Activated T-helper 2 cell treated with anti-CD3 and anti-CD28 coated beads, Interferon-gamma antibody, Interleukin-2, Interleukin-4, amounts not matched to agents 10 μg/mL and 5 μg/mL and 100 μg/mL, durations not matched to agents 14 hours and 24 hours and 36 hours (primary cell): ENCODE measurements at regions not wholly inside any gene's neighbourhood (a gene's known extent, or its start where the extent isn't known, plus 50 kb on each side); places are given as distances from the start of the nearest gene placed in this dataset.

ENCODE experiments used
- DNase-seq: peaks from one replicate; pipeline ENCODE4 v3.0.0; 2021; ENCODE audit warnings: low spot score
- H3K27ac Mint-ChIP-seq: one replicate; pipeline ENCODE4 v1.8.0; 2021; ENCODE audit warnings: mixed read lengths
- H3K27me3 Mint-ChIP-seq: one replicate; pipeline ENCODE4 v1.8.0; 2021; ENCODE audit warnings: low read depth, mixed read lengths
- H3K36me3 Mint-ChIP-seq: one replicate; pipeline ENCODE4 v1.8.0; 2021; ENCODE audit warnings: low read depth, mixed read lengths
- H3K4me1 Mint-ChIP-seq: one replicate; pipeline ENCODE4 v1.8.0; 2021; ENCODE audit warnings: low read depth, mixed read lengths
- H3K4me3 Mint-ChIP-seq: one replicate; pipeline ENCODE4 v1.8.0; 2021; ENCODE audit warnings: low read depth, mild to moderate bottlenecking, moderate library complexity, mixed read lengths
- H3K9me3 Mint-ChIP-seq: one replicate; pipeline ENCODE4 v1.8.0; 2021; ENCODE audit warnings: mixed read lengths
- intact Hi-C: fragments of 100-400 bp; cut with micrococcal nuclease; formaldehyde crosslinking; loops from one replicate; pipeline ENCODE4 v1.15.1; 2023

DNA sequence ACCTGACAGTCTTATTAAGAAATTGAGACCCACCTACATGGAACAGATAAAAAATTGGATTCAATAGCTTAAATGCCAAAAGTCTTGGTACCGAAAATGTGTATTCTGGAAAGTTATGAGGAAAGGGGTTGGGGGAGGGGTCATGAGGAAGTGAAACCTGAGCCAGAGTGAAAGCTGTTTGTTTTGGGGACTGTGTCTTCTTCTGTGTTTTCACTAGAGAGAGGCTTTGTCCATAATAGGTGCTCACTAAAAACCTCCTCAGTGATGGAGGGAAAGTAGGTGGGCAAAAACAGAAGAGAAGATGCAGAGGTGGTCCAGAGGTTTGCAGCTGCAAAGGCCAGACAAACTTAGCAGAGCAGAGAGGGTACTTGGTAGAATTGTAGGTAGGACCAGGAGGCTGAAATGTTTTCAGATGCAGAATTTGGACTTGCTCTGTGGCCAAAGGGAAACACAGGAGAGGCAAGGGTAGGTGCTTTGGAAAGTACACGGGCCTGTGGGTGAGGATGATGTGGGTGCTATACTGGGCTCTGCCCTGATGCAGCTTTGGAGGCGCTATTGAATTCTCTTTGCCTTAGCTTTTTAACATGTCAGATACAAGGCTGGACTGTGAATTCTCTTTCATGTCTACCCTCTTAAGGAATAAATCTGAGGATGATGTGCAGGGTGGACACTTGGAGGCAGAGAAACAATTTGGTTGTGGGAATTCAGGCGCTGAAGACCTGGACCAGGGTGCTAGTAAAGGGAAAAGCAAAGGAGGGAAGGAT lies 254.6 kb downstream of the PTEN start:
- DNase-seq, result no peak
- no peak overlapping the region for H3K27ac Mint-ChIP-seq
- peaks cover 17% of the 10 kb centered on the region for H3K4me1 Mint-ChIP-seq
- H3K4me3 Mint-ChIP-seq, result no peak overlapping the region
- H3K27me3 Mint-ChIP-seq, result peaks cover 6% of the 10 kb centered on the region
- intact Hi-C loops, result loop anchor here (1.0 to 10.0 kb wide), 8 partner anchors 20 to 437 kb away; no protein-coding TSS in a partner anchor
- H3K36me3 Mint-ChIP-seq, result no peaks in the 10 kb centered on the region
- H3K9me3 Mint-ChIP-seq, result no peaks in the 10 kb centered on the region

DNA sequence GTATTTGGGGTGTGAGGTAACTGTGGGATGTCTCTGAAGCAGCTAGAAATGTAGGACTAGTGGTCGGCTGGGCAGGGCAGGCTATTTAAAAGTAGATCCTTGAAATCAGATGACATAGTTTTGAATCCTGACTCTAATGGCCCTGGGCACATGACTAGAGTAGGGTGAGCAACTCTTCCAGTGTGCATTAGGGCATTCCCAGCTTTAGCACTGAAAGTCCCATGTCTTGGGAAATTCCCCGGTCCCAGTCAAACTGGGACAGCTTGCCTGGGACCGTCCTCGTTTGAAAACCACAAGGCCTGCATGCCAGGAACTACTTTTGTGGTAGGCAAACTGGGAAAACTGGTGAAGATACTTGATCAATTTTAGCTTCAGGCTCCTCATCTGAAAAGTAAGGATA lies 255.3 kb downstream of the PTEN start:
- Mint-ChIP-seq H3K27ac (no peak overlapping the region), H3K36me3 (no peaks in the 10 kb centered on the region), H3K4me3 (no peak overlapping the region), H3K9me3 (no peaks in the 10 kb centered on the region), H3K27me3 (peaks cover 7% of the 10 kb centered on the region), H3K4me1 (peaks cover 14% of the 10 kb centered on the region)
- DNase-seq, result no peak
- intact Hi-C loops, result loop anchor here (10.0 kb wide), 1 partner anchor 436 kb away; no protein-coding TSS in a partner anchor

DNA sequence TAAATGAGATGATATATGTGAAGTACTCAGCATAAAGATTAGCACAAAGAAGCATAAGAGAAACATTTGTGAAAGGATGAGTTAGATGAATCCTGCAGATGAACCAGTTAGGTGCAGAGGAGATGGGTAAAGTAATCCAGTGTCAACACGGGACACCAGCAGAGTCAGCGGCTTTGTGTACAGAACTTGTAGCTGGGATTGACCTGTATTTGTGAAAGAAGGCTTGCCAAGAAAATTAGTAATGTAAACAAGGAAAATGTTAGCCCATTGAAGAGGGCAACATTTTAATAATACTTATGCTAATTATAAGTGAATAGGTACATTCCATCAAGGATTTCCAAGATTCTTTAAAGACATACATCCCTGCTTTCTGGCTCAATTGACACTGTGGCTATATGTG lies 255.7 kb downstream of the PTEN start:
- Mint-ChIP-seq H3K4me3 (no peak overlapping the region), H3K4me1 (peaks cover 11% of the 10 kb centered on the region), H3K27me3 (peaks cover 10% of the 10 kb centered on the region), H3K9me3 (no peaks in the 10 kb centered on the region), H3K36me3 (no peaks in the 10 kb centered on the region), H3K27ac (no peak overlapping the region)
- DNase-seq, result no peak
- intact Hi-C loops, result loop anchor here (10.0 kb wide), 1 partner anchor 436 kb away; no protein-coding TSS in a partner anchor

DNA sequence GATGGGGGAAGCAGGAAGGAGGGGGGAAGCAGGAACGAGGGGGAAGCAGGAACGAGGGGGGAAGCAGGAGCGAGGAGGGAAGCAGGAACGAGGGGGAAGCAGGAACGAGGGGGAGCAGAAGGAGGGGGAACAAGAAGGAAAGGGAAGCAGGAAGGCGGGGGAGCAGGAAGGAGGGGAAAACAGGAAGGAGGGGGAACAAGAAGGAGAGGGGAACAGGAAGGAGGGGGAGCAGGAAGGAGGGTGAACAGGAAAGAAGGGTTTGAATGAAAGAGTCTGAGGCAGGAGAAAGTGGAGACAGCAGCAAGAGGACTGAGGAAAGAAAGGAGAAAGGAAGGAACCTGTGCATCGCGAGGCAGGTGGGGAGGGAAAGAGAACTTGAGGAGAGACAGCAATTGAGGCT lies 256.6 kb downstream of the PTEN start:
- H3K27ac Mint-ChIP-seq, result no peak overlapping the region
- peaks cover 5% of the 10 kb centered on the region for H3K4me1 Mint-ChIP-seq
- H3K36me3 Mint-ChIP-seq, result no peaks in the 10 kb centered on the region
- DNase-seq, result no peak
- intact Hi-C loops, result no loop called here
- H3K9me3 Mint-ChIP-seq, result no peaks in the 10 kb centered on the region
- no peak overlapping the region for H3K4me3 Mint-ChIP-seq
- H3K27me3 Mint-ChIP-seq, result peaks cover 11% of the 10 kb centered on the region

DNA sequence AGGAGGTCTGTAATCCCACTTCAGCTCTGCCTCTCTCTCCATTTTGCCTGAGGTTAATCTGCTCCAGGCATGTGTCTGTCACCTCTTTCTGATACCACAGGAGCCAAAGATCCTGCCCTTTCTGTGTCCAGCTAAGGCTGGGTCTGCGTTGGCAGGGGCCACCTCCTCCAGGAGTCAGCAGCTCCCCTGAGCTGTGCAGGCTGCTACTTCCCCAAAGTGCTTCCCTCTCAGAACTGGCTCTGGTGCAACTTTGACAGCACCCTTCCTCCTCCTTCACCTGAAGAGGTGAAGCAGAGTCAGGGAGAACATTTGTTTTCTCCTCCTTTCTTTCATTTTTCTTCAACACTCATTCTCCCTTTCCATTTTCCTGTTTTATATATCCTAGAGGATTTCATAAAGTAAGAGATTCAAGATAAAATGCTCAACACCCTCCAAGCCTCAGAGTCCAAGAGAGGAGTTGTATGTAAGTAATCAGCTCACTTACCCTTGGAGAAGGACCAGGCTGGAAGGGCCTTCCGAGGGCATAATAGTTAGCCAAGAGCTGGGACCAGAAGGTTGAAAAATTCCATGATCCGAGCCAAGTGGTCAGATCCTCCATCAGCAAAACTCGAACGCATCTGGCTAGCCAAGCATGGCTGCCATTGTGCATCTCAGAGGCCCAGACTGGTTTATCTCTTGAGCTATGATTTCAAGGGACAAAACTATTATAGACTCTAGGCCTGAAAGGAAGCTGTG lies 257.3 kb downstream of the PTEN start:
- intact Hi-C loops, result no loop called here
- Mint-ChIP-seq H3K27ac (no peak overlapping the region), H3K4me3 (no peak overlapping the region), H3K27me3 (peaks cover 16% of the 10 kb centered on the region), H3K4me1 (peaks cover 5% of the 10 kb centered on the region), H3K36me3 (no peaks in the 10 kb centered on the region), H3K9me3 (no peaks in the 10 kb centered on the region)
- no peak for DNase-seq

DNA sequence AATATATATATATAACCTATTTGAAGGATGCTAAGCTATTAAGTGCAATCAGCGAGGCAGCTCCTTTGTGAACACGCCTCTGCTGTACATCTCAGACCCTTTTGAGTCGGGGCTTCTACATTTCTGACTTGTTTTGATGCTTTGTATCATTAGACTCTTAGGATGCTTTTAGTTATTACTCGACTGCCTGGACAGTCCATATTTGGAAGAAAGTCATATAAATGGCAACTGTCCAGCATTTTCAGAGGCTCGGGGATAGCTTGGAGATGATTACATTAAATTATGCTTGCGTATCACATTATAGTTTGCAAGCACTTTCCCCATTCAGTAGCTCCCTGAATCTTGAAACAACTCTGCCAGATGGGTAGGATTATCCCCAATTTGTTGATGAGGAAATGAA lies 257.9 kb downstream of the PTEN start:
- no peak overlapping the region for H3K27ac Mint-ChIP-seq
- intact Hi-C loops, result no loop called here
- H3K4me1 Mint-ChIP-seq, result peaks cover 5% of the 10 kb centered on the region
- H3K9me3 Mint-ChIP-seq, result no peaks in the 10 kb centered on the region
- no peak for DNase-seq
- no peaks in the 10 kb centered on the region for H3K36me3 Mint-ChIP-seq
- no peak overlapping the region for H3K4me3 Mint-ChIP-seq
- peaks cover 19% of the 10 kb centered on the region for H3K27me3 Mint-ChIP-seq

DNA sequence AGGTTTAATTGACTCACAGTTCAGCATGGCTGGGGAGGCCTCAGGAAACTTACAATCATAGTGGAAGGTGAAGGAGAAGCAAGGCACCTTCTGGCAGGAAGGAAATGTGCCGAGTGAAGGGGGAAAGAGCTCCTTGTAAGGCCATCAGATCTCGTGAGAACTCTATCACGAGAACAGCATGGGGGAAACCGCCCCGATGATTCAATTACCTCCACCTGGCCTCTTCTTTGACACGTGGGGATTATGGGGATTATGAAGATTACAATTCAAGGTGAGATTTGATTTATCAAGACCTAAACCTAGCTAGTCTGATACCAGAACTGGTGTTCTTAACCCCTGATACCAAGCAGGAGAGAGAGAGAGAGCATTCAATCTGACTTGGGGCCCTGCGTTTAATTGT lies 258.7 kb downstream of the PTEN start:
- no peaks in the 10 kb centered on the region for H3K9me3 Mint-ChIP-seq
- peaks cover 22% of the 10 kb centered on the region for H3K27me3 Mint-ChIP-seq
- no peak overlapping the region for H3K4me3 Mint-ChIP-seq
- H3K4me1 Mint-ChIP-seq, result peaks cover 7% of the 10 kb centered on the region
- intact Hi-C loops, result no loop called here
- DNase-seq, result no peak
- no peak overlapping the region for H3K27ac Mint-ChIP-seq
- H3K36me3 Mint-ChIP-seq, result peaks cover 3% of the 10 kb centered on the region

DNA sequence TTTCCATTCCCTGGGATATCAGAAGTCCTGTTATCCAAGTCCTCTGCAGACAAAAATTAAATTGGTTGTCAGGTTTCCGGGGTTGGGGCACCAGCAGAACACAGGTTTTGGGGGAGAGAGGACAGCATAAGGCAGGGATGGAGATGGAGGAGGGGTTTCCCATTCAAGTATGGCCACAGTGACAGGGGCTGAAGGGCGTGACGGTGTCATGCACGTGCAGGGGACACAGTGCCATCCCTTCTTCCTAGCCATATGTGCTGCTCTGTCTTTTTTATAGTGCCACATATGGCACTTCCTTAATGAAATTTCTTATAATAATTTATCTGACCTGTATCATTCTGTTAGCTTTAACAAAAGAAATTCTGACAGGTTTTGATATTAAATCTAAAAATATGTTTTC lies 259.2 kb downstream of the PTEN start:
- H3K27ac Mint-ChIP-seq, result no peak overlapping the region
- peaks cover 22% of the 10 kb centered on the region for H3K27me3 Mint-ChIP-seq
- H3K4me1 Mint-ChIP-seq, result peaks cover 7% of the 10 kb centered on the region
- H3K36me3 Mint-ChIP-seq, result peaks cover 3% of the 10 kb centered on the region
- DNase-seq, result no peak
- H3K4me3 Mint-ChIP-seq, result no peak overlapping the region
- intact Hi-C loops, result no loop called here
- H3K9me3 Mint-ChIP-seq, result no peaks in the 10 kb centered on the region

DNA sequence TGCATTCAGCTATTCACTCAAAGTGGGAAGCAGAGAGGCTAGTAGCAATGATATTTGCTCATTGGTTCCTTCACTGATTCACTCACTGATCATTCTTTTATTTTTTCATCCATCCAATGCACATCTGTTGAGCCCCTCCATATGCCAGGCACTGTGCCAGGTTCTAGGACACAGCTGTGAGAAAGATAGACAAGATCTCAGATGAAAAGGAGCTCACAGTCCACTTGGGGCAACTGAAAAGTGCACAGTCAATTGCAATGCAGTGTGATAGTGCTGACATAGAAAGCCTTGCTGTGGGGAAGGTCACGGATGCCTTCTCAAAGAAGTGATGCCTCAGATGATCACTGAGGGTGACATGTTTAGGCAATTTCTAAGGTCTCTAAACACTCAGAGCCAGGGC lies 262.3 kb downstream of the PTEN start:
- intact Hi-C loops, result no loop called here
- Mint-ChIP-seq H3K27ac (no peak overlapping the region), H3K36me3 (peaks cover 3% of the 10 kb centered on the region), H3K27me3 (peaks cover 33% of the 10 kb centered on the region), H3K9me3 (no peaks in the 10 kb centered on the region), H3K4me1 (peaks cover 4% of the 10 kb centered on the region), H3K4me3 (no peak overlapping the region)
- no peak for DNase-seq

DNA sequence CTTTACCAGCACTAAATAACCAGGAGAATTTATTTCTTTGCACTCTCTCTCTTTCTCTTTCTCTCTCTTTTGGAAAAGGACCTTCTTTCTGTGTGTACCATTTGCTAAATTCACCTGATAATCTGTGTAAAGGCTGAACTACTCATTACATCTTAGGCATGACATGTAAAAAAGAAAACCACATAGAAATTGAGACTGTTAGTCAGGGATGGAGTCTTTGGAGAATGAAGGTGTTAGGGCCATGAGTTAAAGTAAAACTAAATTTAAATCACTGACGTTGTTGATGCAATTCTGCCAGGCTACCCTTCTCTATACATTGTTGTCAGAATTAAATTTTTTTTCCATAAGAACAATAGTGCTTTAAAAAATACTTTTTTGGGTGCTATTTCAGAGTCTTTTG lies 263.3 kb downstream of the PTEN start:
- no peak overlapping the region for H3K4me3 Mint-ChIP-seq
- H3K4me1 Mint-ChIP-seq, result peaks cover 3% of the 10 kb centered on the region
- intact Hi-C loops, result no loop called here
- no peaks in the 10 kb centered on the region for H3K9me3 Mint-ChIP-seq
- H3K27ac Mint-ChIP-seq, result no peak overlapping the region
- H3K27me3 Mint-ChIP-seq, result peaks cover 32% of the 10 kb centered on the region
- no peak for DNase-seq
- H3K36me3 Mint-ChIP-seq, result peaks cover 3% of the 10 kb centered on the region

DNA sequence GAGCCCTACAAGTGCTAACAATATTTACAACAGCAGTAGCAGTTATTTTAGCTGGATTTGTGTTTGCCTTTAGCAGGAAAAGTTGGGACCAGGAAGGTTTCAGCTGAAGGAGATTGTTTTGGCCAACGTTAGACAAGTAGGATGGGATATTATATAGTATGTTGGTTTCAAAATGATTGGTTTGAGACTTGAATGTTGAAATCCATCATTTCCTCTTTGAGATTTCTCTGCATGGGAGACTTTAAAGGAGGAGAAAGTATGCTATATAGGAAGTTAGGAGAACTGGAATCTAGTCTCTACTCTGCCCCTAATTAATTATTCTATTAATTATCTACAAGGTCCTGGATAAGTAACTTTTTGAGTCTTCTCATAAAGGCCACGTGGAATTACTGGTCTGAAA lies 263.8 kb downstream of the PTEN start:
- Mint-ChIP-seq H3K9me3 (no peaks in the 10 kb centered on the region), H3K27ac (no peak overlapping the region), H3K4me3 (no peak overlapping the region), H3K36me3 (peaks cover 3% of the 10 kb centered on the region), H3K4me1 (peaks cover 3% of the 10 kb centered on the region), H3K27me3 (peaks cover 34% of the 10 kb centered on the region)
- intact Hi-C loops, result no loop called here
- DNase-seq, result no peak

DNA sequence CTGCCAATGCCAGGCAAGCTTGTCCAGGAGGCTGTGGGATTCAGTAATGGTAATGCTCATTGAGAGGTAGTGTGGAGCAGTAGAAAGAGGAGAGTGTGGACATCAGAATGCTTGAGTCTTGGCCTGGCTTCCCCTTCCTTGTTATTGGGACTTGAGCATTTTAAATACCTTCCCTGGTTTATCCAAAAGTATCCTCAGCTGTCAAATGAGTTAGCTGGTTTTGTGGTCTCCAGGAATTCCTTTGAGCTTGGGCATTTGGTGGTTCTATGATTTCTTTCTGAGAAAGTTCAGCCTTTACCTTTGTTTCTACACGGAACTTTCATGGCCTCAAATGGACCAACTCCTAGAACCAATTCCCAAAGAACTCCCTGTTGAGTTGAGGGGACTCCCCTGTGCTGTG lies 264.3 kb downstream of the PTEN start:
- no peak overlapping the region for H3K4me3 Mint-ChIP-seq
- DNase-seq, result no peak
- intact Hi-C loops, result no loop called here
- H3K4me1 Mint-ChIP-seq, result peaks cover 3% of the 10 kb centered on the region
- H3K36me3 Mint-ChIP-seq, result peaks cover 3% of the 10 kb centered on the region
- H3K9me3 Mint-ChIP-seq, result no peaks in the 10 kb centered on the region
- H3K27ac Mint-ChIP-seq, result no peak overlapping the region
- peaks cover 38% of the 10 kb centered on the region for H3K27me3 Mint-ChIP-seq

DNA sequence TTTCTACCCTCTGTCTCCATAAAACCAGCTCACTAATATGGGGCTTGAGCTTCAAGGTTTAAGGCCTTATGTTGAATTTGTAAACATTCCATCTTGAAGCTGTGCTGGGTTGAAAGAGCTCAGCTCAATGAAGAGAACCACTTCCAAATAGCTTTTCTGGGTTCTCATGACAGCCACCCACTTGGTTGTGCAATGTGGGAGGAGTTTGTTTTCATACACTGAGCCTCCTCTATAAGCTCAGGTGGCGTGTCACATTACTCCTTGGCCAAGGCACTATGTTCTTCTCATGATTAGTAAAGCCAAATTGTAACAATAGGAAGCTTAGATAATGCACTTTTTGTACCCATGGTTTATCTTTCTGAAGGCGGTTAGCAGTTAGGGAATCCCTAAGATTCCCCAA lies 265.6 kb downstream of the PTEN start:
- peaks cover 35% of the 10 kb centered on the region for H3K27me3 Mint-ChIP-seq
- DNase-seq, result no peak
- H3K27ac Mint-ChIP-seq, result no peak overlapping the region
- H3K4me3 Mint-ChIP-seq, result no peak overlapping the region
- H3K9me3 Mint-ChIP-seq, result no peaks in the 10 kb centered on the region
- H3K36me3 Mint-ChIP-seq, result peaks cover 3% of the 10 kb centered on the region
- H3K4me1 Mint-ChIP-seq, result peaks cover 3% of the 10 kb centered on the region
- intact Hi-C loops, result no loop called here
